Body of pancreas (tissue), 4 donors: ENCODE measurements at regions not wholly inside any gene's neighbourhood (a gene's known extent, or its start where the extent isn't known, plus 50 kb on each side); places are given as distances from the start of the nearest gene placed in this dataset.

Experiments used
- POLR2A ChIP-seq, 3 donors: fragments of 450-650 bp; IDR thresholded peaks; one replicate each; pipeline ENCODE4 v1.6.1; 2016; ENCODE audit warnings: antibody characterized with exemption in 3 of 3, mild to moderate bottlenecking in 2 of 3
- TF ChIP-seq, protein P1 (sequence below), 7 experiments: fragments of 450-650 bp in 4 of 7; fragments of 200-600 bp in 3 of 7; sonication (generic) in 3 of 7; IDR thresholded peaks; one replicate each; pipeline ENCODE4 v1.5.1; 2016 to 2019; ENCODE audit warnings: antibody characterized with exemption in 7 of 7

GRCh38 chr13:30120133-30120822 is 187.1 kb downstream of the KATNAL1 start:
- TF ChIP-seq, protein P1, sequence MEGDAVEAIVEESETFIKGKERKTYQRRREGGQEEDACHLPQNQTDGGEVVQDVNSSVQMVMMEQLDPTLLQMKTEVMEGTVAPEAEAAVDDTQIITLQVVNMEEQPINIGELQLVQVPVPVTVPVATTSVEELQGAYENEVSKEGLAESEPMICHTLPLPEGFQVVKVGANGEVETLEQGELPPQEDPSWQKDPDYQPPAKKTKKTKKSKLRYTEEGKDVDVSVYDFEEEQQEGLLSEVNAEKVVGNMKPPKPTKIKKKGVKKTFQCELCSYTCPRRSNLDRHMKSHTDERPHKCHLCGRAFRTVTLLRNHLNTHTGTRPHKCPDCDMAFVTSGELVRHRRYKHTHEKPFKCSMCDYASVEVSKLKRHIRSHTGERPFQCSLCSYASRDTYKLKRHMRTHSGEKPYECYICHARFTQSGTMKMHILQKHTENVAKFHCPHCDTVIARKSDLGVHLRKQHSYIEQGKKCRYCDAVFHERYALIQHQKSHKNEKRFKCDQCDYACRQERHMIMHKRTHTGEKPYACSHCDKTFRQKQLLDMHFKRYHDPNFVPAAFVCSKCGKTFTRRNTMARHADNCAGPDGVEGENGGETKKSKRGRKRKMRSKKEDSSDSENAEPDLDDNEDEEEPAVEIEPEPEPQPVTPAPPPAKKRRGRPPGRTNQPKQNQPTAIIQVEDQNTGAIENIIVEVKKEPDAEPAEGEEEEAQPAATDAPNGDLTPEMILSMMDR (IDR thresholded peaks at IDR 0.05): no peak
- no peak for TF ChIP-seq POLR2A (IDR thresholded peaks at IDR 0.05)
